Adrenal gland (tissue), 9 donors: ENCODE measurements at regions not wholly inside any gene's neighbourhood (a gene's known extent, or its start where the extent isn't known, plus 50 kb on each side); places are given as distances from the start of the nearest gene placed in this dataset.

Experiments used
- DNase-seq, 7 donors: peaks; one replicate each; pipeline ENCODE4 v3.0.0-alpha.2; 2019 to 2020
- H3K27ac ChIP-seq, 5 donors: fragments of 200-600 bp; sonication (generic) in 4 of 5; 1 replicate in 3 of 5; 2 replicates in 2 of 5; pipeline versions ENCODE4 v1.5.1 to v1.8.0; 2016 to 2020; ENCODE audit warnings: mild to moderate bottlenecking in 1 of 5
- H3K27me3 ChIP-seq: fragments of 200-600 bp; 2 replicates; pipeline ENCODE4 v1.8.0; 2021
- H3K36me3 ChIP-seq, 2 donors: fragments of 200-600 bp; replicated peaks in 1 of 2; 1 replicate in 1 of 2; 2 replicates in 1 of 2; pipeline versions ENCODE4 v1.5.1 to v1.8.0; 2018 to 2022
- H3K4me1 ChIP-seq, 2 donors: fragments of 200-600 bp; replicated peaks in 1 of 2; 1 replicate in 1 of 2; 2 replicates in 1 of 2; pipeline versions ENCODE4 v1.5.1 to v1.8.0; 2018 to 2021
- H3K4me3 ChIP-seq, 4 donors: fragments of 200-600 bp; sonication (generic) in 3 of 4; one replicate each; pipeline ENCODE4 v1.5.1; 2016 to 2018
- H3K9me3 ChIP-seq, 3 donors: fragments of 200-600 bp; sonication (generic) in 1 of 3; replicated peaks in 1 of 3; 1 replicate in 2 of 3; 2 replicates in 1 of 3; pipeline versions ENCODE4 v1.5.1 to v1.8.0; 2016 to 2021
- CTCF ChIP-seq, 6 experiments: fragments of 450-650 bp in 4 of 6; fragments of 200-600 bp in 2 of 6; sonication (generic) in 1 of 6; IDR thresholded peaks; 1 replicate in 5 of 6; 2 replicates in 1 of 6; pipeline versions ENCODE4 v1.5.1 to v1.8.0; 2016 to 2021; ENCODE audit warnings: antibody characterized with exemption in 6 of 6, mild to moderate bottlenecking in 2 of 6, moderate library complexity in 1 of 6
- POLR2A ChIP-seq, 2 donors: fragments of 450-650 bp; IDR thresholded peaks; one replicate each; pipeline ENCODE4 v1.6.1; 2017; ENCODE audit warnings: antibody characterized with exemption in 2 of 2, mild to moderate bottlenecking in 2 of 2, moderate library complexity in 1 of 2
- WGBS, 4 donors: extraction: QIAGEN DNeasy Blood & Tissue Kit in 2 of 4; methylation state at CpG; one replicate each; pipeline versions ENCODE4 v1.1.5 to v1.1.7; 2013 to 2017; 5-methylcytosine and 5-hydroxymethylcytosine counted together
- intact Hi-C, 2 donors: fragments of 100-400 bp; cut with DNase I; formaldehyde crosslinking; loops; one replicate each; pipeline versions ENCODE4 v1.14.1 to v1.15.0; 2022 to 2023
- donor health status: healthy with polysubstance abuse.
- donor health status: Bipolar disorder and iron deficiency.
- donor health status: DM: yes; HTN: yes; CAD: no.
- donor health status: DM: no; HTN: no; CAD: no.
- donor health status: DM: no; HTN: no; CAD: no.

DNA sequence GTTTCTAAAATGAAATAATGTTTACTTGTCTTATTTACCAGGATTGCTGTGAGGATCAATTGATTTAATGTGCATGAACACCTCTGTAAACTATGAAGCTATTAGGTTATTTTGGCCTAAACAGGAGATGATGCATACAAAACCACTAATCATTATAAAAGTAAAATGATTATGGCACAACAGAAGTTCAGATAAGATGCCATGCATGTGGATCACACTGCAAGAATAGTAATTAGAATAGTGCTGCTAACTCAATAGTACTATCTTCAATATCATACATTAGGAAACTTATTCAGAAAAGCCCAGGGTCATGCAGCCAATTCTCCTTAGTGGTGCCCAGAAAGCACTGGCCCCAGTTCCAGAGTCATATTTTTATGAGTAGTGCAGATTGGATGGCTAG lies 66.9 kb downstream of the TMEM100 start:
- no peaks in the 10 kb centered on the region for H3K36me3 ChIP-seq
- intact Hi-C loops = no loop called here
- no peak overlapping the region for H3K27ac ChIP-seq
- no peak for DNase-seq
- no peak overlapping the region for H3K4me3 ChIP-seq
- H3K27me3 ChIP-seq = no peaks in the 10 kb centered on the region
- TF ChIP-seq POLR2A (IDR thresholded peaks at IDR 0.05) (no peak), CTCF (IDR thresholded peaks at IDR 0.05) (no peak)
- no peaks in the 10 kb centered on the region for H3K9me3 ChIP-seq
- peaks cover 0 to 12% of the 10 kb centered on the region in 2 donors for H3K4me1 ChIP-seq

- H3K27me3 ChIP-seq = no peaks in the 10 kb centered on the region
- TF ChIP-seq CTCF (IDR thresholded peaks at IDR 0.05) = no peak
- no peak for TF ChIP-seq POLR2A (IDR thresholded peaks at IDR 0.05)
- DNase-seq = peak in 1 of 7 donors; percentile 15
- H3K27ac ChIP-seq = no peak overlapping the region
- intact Hi-C loops = no loop called here
- no peaks in the 10 kb centered on the region for H3K9me3 ChIP-seq
- no peaks in the 10 kb centered on the region for H3K36me3 ChIP-seq
- peaks cover 0 to 12% of the 10 kb centered on the region in 2 donors for H3K4me1 ChIP-seq
- no peak overlapping the region for H3K4me3 ChIP-seq
- WGBS, 4 donors = 30 to 45% (median 37%) methylated on average over 5 of the region's 5 CpGs
These were observed 67.8 kb downstream of the TMEM100 start for GRCh38 chr17:55654821-55655220.

DNA sequence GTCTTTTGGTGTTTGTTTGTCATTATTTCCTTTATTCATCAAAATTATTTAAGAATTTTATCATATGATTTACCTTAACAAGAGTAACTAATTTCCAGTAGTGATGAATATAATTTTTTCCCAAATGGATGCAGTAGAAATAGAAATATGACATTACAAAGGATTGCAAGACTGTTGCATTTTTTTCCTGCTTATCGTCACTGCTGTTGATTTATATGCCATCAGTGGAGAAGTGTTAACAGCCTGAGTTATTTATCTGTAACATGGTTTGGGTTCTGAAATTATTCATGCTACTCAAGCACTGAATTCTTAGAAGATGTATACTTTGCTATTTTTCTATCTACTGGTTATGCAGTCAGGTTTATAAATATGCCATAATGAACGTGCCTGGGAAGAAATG lies 68.6 kb downstream of the TMEM100 start:
- intact Hi-C loops = no loop called here
- Histone ChIP-seq H3K9me3 (no peaks in the 10 kb centered on the region), H3K36me3 (no peaks in the 10 kb centered on the region), H3K4me3 (no peak overlapping the region), H3K4me1 (peaks cover 0 to 12% of the 10 kb centered on the region in 2 donors), H3K27ac (no peak overlapping the region), H3K27me3 (peaks cover 3% of the 10 kb centered on the region)
- WGBS, 4 donors = 33 to 45% (median 36%) methylated on average over 2 of the region's 2 CpGs
- TF ChIP-seq POLR2A (IDR thresholded peaks at IDR 0.05) (no peak), CTCF (IDR thresholded peaks at IDR 0.05) (no peak)
- no peak for DNase-seq

- 60 to 91% (median 83%) methylated on average over 2 of the region's 2 CpGs for WGBS, 4 donors
- DNase-seq = no peak
- Histone ChIP-seq H3K9me3 (no peaks in the 10 kb centered on the region), H3K4me1 (peaks cover 0 to 12% of the 10 kb centered on the region in 2 donors), H3K27me3 (peaks cover 5% of the 10 kb centered on the region), H3K27ac (no peak overlapping the region), H3K4me3 (no peak overlapping the region), H3K36me3 (no peaks in the 10 kb centered on the region)
- TF ChIP-seq POLR2A (IDR thresholded peaks at IDR 0.05) = no peak
- TF ChIP-seq CTCF (IDR thresholded peaks at IDR 0.05) = no peak
- intact Hi-C loops = no loop called here
These were observed 69.8 kb downstream of the TMEM100 start for GRCh38 chr17:55652825-55653224.
